GM06990 (cell line): ENCODE measurements at regions not wholly inside any gene's neighbourhood (a gene's known extent, or its start where the extent isn't known, plus 50 kb on each side); places are given as distances from the start of the nearest gene placed in this dataset.

ENCODE experiments used
- DNase-seq: peaks from one replicate; pipeline ENCODE4 v3.0.0-alpha.2; 2011; ENCODE audit not compliant: insufficient read length; ENCODE audit errors: extremely low read depth
- H3K27me3 ChIP-seq: replicated peaks from 2 replicates; pipeline ENCODE4 v1.6.0; 2011; ENCODE audit warnings: low read length; ENCODE audit not compliant: control insufficient read depth, insufficient read depth
- H3K36me3 ChIP-seq: 2 replicates; pipeline ENCODE4 v1.5.1; 2011; ENCODE audit warnings: low read length; ENCODE audit not compliant: control insufficient read depth, insufficient read depth
- H3K4me3 ChIP-seq: replicated peaks from 2 replicates; pipeline ENCODE4 v1.5.1; 2011; ENCODE audit warnings: low read depth, mild to moderate bottlenecking, control low read depth, low read length
- CTCF ChIP-seq: IDR thresholded peaks from 2 replicates; pipeline ENCODE4 v1.5.1; 2011; ENCODE audit warnings: low read length, control low read depth, mild to moderate bottlenecking, inconsistent platforms; ENCODE audit not compliant: insufficient read depth, poor library complexity, severe bottlenecking

DNA sequence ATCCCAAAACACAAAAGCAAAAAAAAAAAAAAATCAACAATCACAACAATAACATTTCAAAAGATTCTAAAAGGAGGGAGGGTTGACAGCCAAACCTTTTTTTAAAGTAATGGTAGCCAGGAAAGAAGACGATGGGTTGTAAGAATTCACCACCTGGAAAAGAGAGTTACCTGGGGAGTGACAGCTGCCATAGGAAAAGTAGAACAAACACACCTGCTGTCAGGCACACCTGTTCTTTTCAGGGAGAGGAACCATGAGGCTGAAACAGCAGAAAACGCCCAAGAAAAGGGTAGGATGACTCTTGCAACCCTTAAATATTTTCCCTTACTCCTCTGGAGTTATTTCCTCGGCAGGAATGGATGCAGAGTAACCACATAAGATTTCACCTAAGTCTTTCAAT, 388.4 kb upstream of the TEX13C start:
- no peak for DNase-seq
- H3K27me3 ChIP-seq = no peaks in the 10 kb centered on the region

DNA sequence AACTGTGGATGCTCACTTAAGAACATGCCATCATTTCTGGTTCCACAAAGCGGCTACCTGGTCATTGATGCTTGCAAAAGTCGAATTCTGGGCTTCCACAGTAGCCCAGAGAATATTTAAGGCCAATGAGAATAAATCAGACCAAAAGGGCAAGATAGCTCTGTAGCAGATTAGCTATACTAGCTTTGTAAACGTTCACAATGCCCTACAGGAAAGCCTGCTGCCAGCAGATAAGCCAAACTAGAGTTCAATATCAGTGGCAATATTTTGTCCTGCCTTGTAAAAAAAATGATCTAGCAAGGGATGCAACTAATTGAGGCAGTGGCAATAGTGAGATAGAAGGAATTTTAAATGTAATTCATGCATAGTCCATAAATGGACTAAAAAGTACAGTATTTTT, 387.7 kb upstream of the TEX13C start:
- no peaks in the 10 kb centered on the region for H3K27me3 ChIP-seq
- DNase-seq = no peak
- H3K36me3 ChIP-seq = no peaks in the 10 kb centered on the region
- no peak overlapping the region for H3K4me3 ChIP-seq
- TF ChIP-seq CTCF = no peak

More for the DNA sequence above, 388.4 kb upstream of the TEX13C start:
- Histone ChIP-seq H3K4me3 (no peak overlapping the region), H3K36me3 (no peaks in the 10 kb centered on the region)
- TF ChIP-seq CTCF = no peak

DNA sequence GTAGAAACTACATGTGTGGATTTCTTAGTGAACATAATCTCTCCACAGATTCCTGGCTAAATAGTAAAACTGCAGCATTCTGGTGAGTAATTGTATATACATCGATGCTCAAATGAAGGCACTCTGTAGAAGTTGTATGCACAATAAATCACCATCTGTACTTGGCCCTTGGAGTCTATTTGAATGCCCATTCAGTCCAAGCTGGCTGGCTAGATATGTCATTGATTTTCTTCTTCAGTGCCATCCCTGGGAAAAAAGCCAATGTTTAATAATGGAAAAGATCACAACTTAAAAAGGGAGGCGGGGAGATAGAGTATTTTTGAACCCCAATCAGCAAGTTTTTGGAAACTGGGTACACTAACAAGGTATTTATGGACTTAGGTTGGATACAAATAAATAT, 381.0 kb upstream of the TEX13C start:
- Histone ChIP-seq H3K4me3 (no peak overlapping the region), H3K36me3 (no peaks in the 10 kb centered on the region), H3K27me3 (no peaks in the 10 kb centered on the region)
- no peak for DNase-seq
- no peak for TF ChIP-seq CTCF

DNA sequence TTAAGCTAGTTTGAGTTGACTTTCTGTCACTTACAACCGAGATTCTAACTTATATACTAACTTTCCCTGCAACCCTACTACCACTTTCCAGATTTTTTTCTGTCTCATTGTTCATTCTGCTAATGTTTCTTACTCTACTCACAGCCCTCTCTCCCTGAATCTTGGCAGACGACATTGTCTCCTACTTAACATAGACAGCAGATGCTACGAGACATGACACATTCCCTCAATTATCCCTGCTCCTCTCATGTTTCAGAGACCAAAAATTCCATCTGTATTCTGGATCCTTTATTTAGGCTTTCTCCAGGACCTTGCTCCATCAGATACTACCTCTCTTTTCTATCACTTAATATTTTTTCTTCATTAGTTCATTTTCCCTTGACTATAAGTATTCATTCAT, 379.1 kb upstream of the TEX13C start:
- no peak for DNase-seq
- no peak overlapping the region for H3K4me3 ChIP-seq
- no peaks in the 10 kb centered on the region for H3K27me3 ChIP-seq
- H3K36me3 ChIP-seq = no peaks in the 10 kb centered on the region
- TF ChIP-seq CTCF = no peak

- no peak for DNase-seq
- Histone ChIP-seq H3K27me3 (no peaks in the 10 kb centered on the region), H3K4me3 (no peak overlapping the region), H3K36me3 (no peaks in the 10 kb centered on the region)
- TF ChIP-seq CTCF = no peak
Measured at GRCh38 chrX:124954402-124954801, 365.3 kb upstream of the TEX13C start.

DNA sequence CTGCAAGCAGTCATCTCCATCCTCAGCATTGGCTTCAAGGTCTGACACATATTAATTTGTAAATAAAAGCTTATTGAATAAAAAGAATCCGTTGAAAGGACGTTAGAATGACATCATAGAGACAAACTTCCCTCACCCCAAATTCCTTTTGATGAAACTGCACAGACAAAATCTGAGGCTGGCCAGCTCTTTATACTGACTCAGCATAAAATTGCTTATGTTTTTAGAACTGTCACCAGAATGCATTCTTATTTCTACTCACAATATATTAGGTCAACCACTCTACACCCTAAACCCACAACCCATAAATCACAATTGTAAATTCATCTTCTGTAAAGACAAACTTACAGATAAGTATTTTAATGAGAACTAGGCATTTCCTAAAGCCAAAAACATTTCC, 359.2 kb upstream of the TEX13C start:
- Histone ChIP-seq H3K27me3 (no peaks in the 10 kb centered on the region), H3K36me3 (no peaks in the 10 kb centered on the region), H3K4me3 (no peak overlapping the region)
- TF ChIP-seq CTCF = no peak
- no peak for DNase-seq
